Coronary artery (tissue), 2 donors: ENCODE measurements at regions not wholly inside any gene's neighbourhood (a gene's known extent, or its start where the extent isn't known, plus 50 kb on each side); places are given as distances from the start of the nearest gene placed in this dataset.
A peak's percentile ranks its signal among the peaks of the same experiment; 100 is the strongest.

Experiments
- DNase-seq: peaks from one replicate; pipeline ENCODE4 v3.0.0-alpha.2; 2017; ENCODE audit warnings: low spot score
- H3K27ac ChIP-seq, 2 donors: fragments of 200-600 bp; sonication (generic); one replicate each; pipeline ENCODE4 v1.5.1; 2016 to 2019
- H3K4me3 ChIP-seq: fragments of 200-600 bp; sonication (generic); 2 replicates; pipeline ENCODE4 v1.5.1; 2016; ENCODE audit warnings: mild to moderate bottlenecking, moderate library complexity
- CTCF ChIP-seq: fragments of 200-600 bp; sonication (generic); IDR thresholded peaks from one replicate; pipeline ENCODE4 v1.5.1; 2019; ENCODE audit warnings: antibody characterized with exemption

GRCh38 chr5:98307811-98308210, 465.7 kb upstream of the RGMB start:
- Histone ChIP-seq H3K4me3 (no peak overlapping the region), H3K27ac (no peak overlapping the region)
- DNase-seq: no peak
- TF ChIP-seq CTCF: no peak

GRCh38 chr5:98308231-98308630, 465.2 kb upstream of the RGMB start:
- no peak for TF ChIP-seq CTCF
- DNase-seq: no peak
- Histone ChIP-seq H3K4me3 (no peak overlapping the region), H3K27ac (no peak overlapping the region)

- H3K27ac ChIP-seq: no peak overlapping the region
- H3K4me3 ChIP-seq: no peak overlapping the region
- no peak for DNase-seq
- TF ChIP-seq CTCF: no peak
Observed at GRCh38 chr5:98308960-98309359, 464.5 kb upstream of the RGMB start.

- Histone ChIP-seq H3K27ac (peak overlapping the region in 1 of 2 donors; percentile 9), H3K4me3 (peak overlapping the region; percentile 6)
Observed at GRCh38 chr5:98309785-98310598, 463.5 kb upstream of the RGMB start.

GRCh38 chr5:98314292-98314691, 459.2 kb upstream of the RGMB start:
- Histone ChIP-seq H3K27ac (no peak overlapping the region), H3K4me3 (no peak overlapping the region)
- DNase-seq: no peak
- TF ChIP-seq CTCF: no peak

More at GRCh38 chr5:98309785-98310598, 463.5 kb upstream of the RGMB start:
- DNase-seq: no peak
- TF ChIP-seq CTCF: no peak

GRCh38 chr5:98318386-98318785, 455.1 kb upstream of the RGMB start:
- no peak for DNase-seq
- no peak overlapping the region for H3K4me3 ChIP-seq
- no peak for TF ChIP-seq CTCF
- no peak overlapping the region for H3K27ac ChIP-seq
